AG04450 (cell line): ENCODE measurements at regions not wholly inside any gene's neighbourhood (a gene's known extent, or its start where the extent isn't known, plus 50 kb on each side); places are given as distances from the start of the nearest gene placed in this dataset.

ENCODE experiments used
- CTCF ChIA-PET: fragments of 300-600, 350-600 bp; formaldehyde crosslinking; extraction: SDS; loops from one replicate; lab custom pipeline; 2022; ENCODE audit warnings: antibody characterized with exemption, inconsistent platforms; lab: Charles Lee
- POLR2A ChIA-PET: fragments of 350-600 bp; formaldehyde crosslinking; extraction: SDS; loops from one replicate; lab custom pipeline; 2021; ENCODE audit warnings: antibody characterized with exemption, inconsistent platforms; lab: Yijun Ruan, JAX
- DNase-seq: peaks from one replicate; pipeline ENCODE4 v3.0.0-alpha.2; 2011; ENCODE audit warnings: low read depth, low spot score
- H3K27ac ChIP-seq: one replicate; pipeline ENCODE4 v1.5.1; 2012; ENCODE audit warnings: low read depth, low read length, control low read depth
- H3K27me3 ChIP-seq: one replicate; pipeline ENCODE4 v1.6.0; 2012; ENCODE audit warnings: low read length; ENCODE audit not compliant: control insufficient read depth, insufficient read depth
- H3K4me3 ChIP-seq: 2 replicates; pipeline ENCODE4 v1.5.1; 2011; ENCODE audit warnings: mild to moderate bottlenecking, low read depth, low read length, control low read depth
- H3K9me3 ChIP-seq: 2 replicates; pipeline ENCODE4 v1.5.1; 2012; ENCODE audit warnings: low read length; ENCODE audit not compliant: control insufficient read depth, insufficient read depth
- CTCF ChIP-seq: IDR thresholded peaks from 2 replicates; pipeline ENCODE4 v1.5.1; 2011; ENCODE audit warnings: low read depth, low read length, control low read depth, inconsistent platforms

- Histone ChIP-seq H3K27me3 (peaks cover 4% of the 10 kb centered on the region), H3K9me3 (no peaks in the 10 kb centered on the region), H3K4me3 (no peak overlapping the region), H3K27ac (no peak overlapping the region)
- POLR2A ChIA-PET = no interaction called here
- CTCF ChIA-PET = interaction anchor here (0.6 kb wide), 1 partner anchor 1695 kb away, joined by 3 read pairs; no protein-coding TSS in a partner anchor
- DNase-seq = no peak
- no peak for TF ChIP-seq CTCF
Observed at GRCh38 chr3:139745831-139746230, 68.1 kb upstream of the NMNAT3 start.

- DNase-seq = no peak
- peaks cover 4% of the 10 kb centered on the region for H3K27me3 ChIP-seq
- no peak overlapping the region for H3K4me3 ChIP-seq
- no peaks in the 10 kb centered on the region for H3K9me3 ChIP-seq
- TF ChIP-seq CTCF = no peak
- H3K27ac ChIP-seq = no peak overlapping the region
- ChIA-PET CTCF (no interaction called here), POLR2A (no interaction called here)
Observed at GRCh38 chr3:139738697-139739096, 60.9 kb upstream of the NMNAT3 start.

- POLR2A ChIA-PET = no interaction called here
- no peak for TF ChIP-seq CTCF
- no peaks in the 10 kb centered on the region for H3K9me3 ChIP-seq
- CTCF ChIA-PET = no interaction called here
- H3K27me3 ChIP-seq = peaks cover 4% of the 10 kb centered on the region
- H3K4me3 ChIP-seq = no peak overlapping the region
- DNase-seq = no peak
- H3K27ac ChIP-seq = no peak overlapping the region
Observed at GRCh38 chr3:139737682-139738361, 60.0 kb upstream of the NMNAT3 start.

- DNase-seq = no peak
- no peak for TF ChIP-seq CTCF
- H3K27ac ChIP-seq = no peak overlapping the region
- no peaks in the 10 kb centered on the region for H3K27me3 ChIP-seq
- no peaks in the 10 kb centered on the region for H3K9me3 ChIP-seq
- no peak overlapping the region for H3K4me3 ChIP-seq
- ChIA-PET POLR2A (no interaction called here), CTCF (no interaction called here)
Observed at GRCh38 chr3:139735191-139735590, 57.4 kb upstream of the NMNAT3 start.

GRCh38 chr3:139732729-139733128 lies 55.0 kb upstream of the NMNAT3 start:
- no peak for DNase-seq
- Histone ChIP-seq H3K9me3 (no peaks in the 10 kb centered on the region), H3K27ac (no peak overlapping the region), H3K27me3 (no peaks in the 10 kb centered on the region), H3K4me3 (no peak overlapping the region)
- no peak for TF ChIP-seq CTCF
- ChIA-PET CTCF (no interaction called here), POLR2A (no interaction called here)
